Fibroblast of mammary gland (primary cell): ENCODE measurements at regions not wholly inside any gene's neighbourhood (a gene's known extent, or its start where the extent isn't known, plus 50 kb on each side); places are given as distances from the start of the nearest gene placed in this dataset.
"Not testable (repeated sequence)": the region's sequence is repeated elsewhere in the genome, so short reads cannot be mapped to it uniquely, and the experiment has no call there.

Experiments used
- DNase-seq: peaks from one replicate; pipeline ENCODE4 v3.0.0-alpha.2; 2010; ENCODE audit warnings: low read depth
- H3K4me3 ChIP-seq: 2 replicates; pipeline ENCODE4 v1.5.1; 2011; ENCODE audit warnings: low read depth, mild to moderate bottlenecking, low read length, moderate library complexity; ENCODE audit not compliant: control insufficient read depth
- CTCF ChIP-seq: conservative IDR thresholded peaks from 2 replicates; pipeline ENCODE4 v1.5.1; 2011; ENCODE audit warnings: low read depth, low read length, inconsistent platforms; ENCODE audit not compliant: control insufficient read depth, insufficient read depth

- not testable (repeated sequence) for H3K4me3 ChIP-seq
- DNase-seq: peak; percentile 1
These were observed 58.9 kb downstream of the GOLGA6L7 start for GRCh38 chr15:28789401-28790114.

- DNase-seq, H3K4me3 ChIP-seq: not testable (repeated sequence)
These were observed 59.6 kb downstream of the GOLGA6L7 start for GRCh38 chr15:28788649-28789400.

GRCh38 chr15:28788176-28788575 lies 60.3 kb downstream of the GOLGA6L7 start:
- not testable (repeated sequence) for DNase-seq, H3K4me3 ChIP-seq

- DNase-seq: peak; percentile 44
- no peak overlapping the region for H3K4me3 ChIP-seq
- no peak for TF ChIP-seq CTCF
These were observed 61.9 kb downstream of the GOLGA6L7 start for GRCh38 chr15:28786521-28786920.

- H3K4me3 ChIP-seq, DNase-seq: not testable (repeated sequence)
These were observed 63.9 kb downstream of the GOLGA6L7 start for GRCh38 chr15:28784347-28785163.

- no peak overlapping the region for H3K4me3 ChIP-seq
- no peak for TF ChIP-seq CTCF
- no peak for DNase-seq
These were observed 64.6 kb downstream of the GOLGA6L7 start for GRCh38 chr15:28783873-28784272.

- DNase-seq: no peak
- no peak for TF ChIP-seq CTCF
- H3K4me3 ChIP-seq: no peak overlapping the region
These were observed 65.0 kb downstream of the GOLGA6L7 start for GRCh38 chr15:28783466-28783865.

- not testable (repeated sequence) for H3K4me3 ChIP-seq, DNase-seq
These were observed 66.2 kb upstream of the GOLGA8M start for GRCh38 chr15:28778397-28778796.

- not testable (repeated sequence) for H3K4me3 ChIP-seq, DNase-seq
These were observed 60.6 kb upstream of the GOLGA8M start for GRCh38 chr15:28772857-28773256.
